Mesenchymal stem cell (in vitro differentiated cells and primary cell): ENCODE measurements at regions not wholly inside any gene's neighbourhood (a gene's known extent, or its start where the extent isn't known, plus 50 kb on each side); places are given as distances from the start of the nearest gene placed in this dataset.

Source experiments
- DNase-seq: peaks from one replicate; pipeline ENCODE4 v3.0.0-alpha.2; 2013
- H2AFZ ChIP-seq: one replicate; pipeline ENCODE4 v1.6.1; 2013; ENCODE audit warnings: low read depth, mild to moderate bottlenecking, control low read depth, inconsistent platforms, low read length, moderate library complexity
- H2AK5ac ChIP-seq: 2 replicates; pipeline ENCODE4 v1.6.1; 2013; ENCODE audit warnings: low read length, moderate library complexity, mild to moderate bottlenecking, inconsistent platforms; ENCODE audit not compliant: severe bottlenecking
- H2BK120ac ChIP-seq: one replicate; pipeline ENCODE4 v1.6.1; 2013; ENCODE audit warnings: low read depth, mild to moderate bottlenecking, inconsistent platforms, low read length, moderate library complexity
- H2BK12ac ChIP-seq, 2 experiments: one replicate each; pipeline ENCODE4 v1.6.1; 2013; ENCODE audit warnings: inconsistent platforms in 2 of 2, low read length in 2 of 2, mild to moderate bottlenecking in 2 of 2, moderate library complexity in 2 of 2, control low read depth in 1 of 2
- H2BK15ac ChIP-seq: one replicate; pipeline ENCODE4 v1.6.1; 2013; ENCODE audit warnings: mild to moderate bottlenecking, low read depth, inconsistent platforms; ENCODE audit not compliant: poor library complexity, severe bottlenecking
- H2BK5ac ChIP-seq: 2 replicates; pipeline ENCODE4 v1.6.1; 2013; ENCODE audit warnings: low read depth, mild to moderate bottlenecking, low read length, control low read depth, inconsistent platforms; ENCODE audit not compliant: poor library complexity, severe bottlenecking
- H3K14ac ChIP-seq, 2 experiments: one replicate each; pipeline ENCODE4 v1.6.1; 2013; ENCODE audit warnings: inconsistent platforms in 2 of 2, low read length in 2 of 2, control low read depth in 1 of 2, mild to moderate bottlenecking in 1 of 2, moderate library complexity in 1 of 2
- H3K18ac ChIP-seq, 2 experiments: one replicate each; pipeline ENCODE4 v1.6.1; 2013; ENCODE audit warnings: inconsistent platforms in 2 of 2, low read length in 2 of 2, control low read depth in 1 of 2, low read depth in 1 of 2, mild to moderate bottlenecking in 1 of 2
- H3K23ac ChIP-seq, 2 experiments: one replicate each; pipeline ENCODE4 v1.6.1; 2013; ENCODE audit warnings: inconsistent platforms in 2 of 2, low read length in 2 of 2, mild to moderate bottlenecking in 2 of 2, moderate library complexity in 2 of 2, control low read depth in 1 of 2
- H3K27ac ChIP-seq: 2 replicates; pipeline ENCODE4 v1.5.1; 2013; ENCODE audit warnings: mild to moderate bottlenecking, moderate library complexity, low read length, control low read depth, inconsistent platforms; ENCODE audit not compliant: poor library complexity, severe bottlenecking
- H3K27me3 ChIP-seq, 2 experiments: 2 replicates each; pipeline versions ENCODE4 v1.6.1 to v1.7.0; 2013; ENCODE audit warnings: low read length in 2 of 2, mild to moderate bottlenecking in 2 of 2, moderate library complexity in 2 of 2, control low read depth in 1 of 2, inconsistent platforms in 1 of 2; ENCODE audit not compliant: control insufficient read depth in 1 of 2, insufficient read depth in 1 of 2
- H3K36me3 ChIP-seq, 2 experiments: 2 replicates each; pipeline versions ENCODE4 v1.6.1 to v1.7.0; 2013; ENCODE audit warnings: low read length in 2 of 2, control low read depth in 1 of 2, inconsistent platforms in 1 of 2, low read depth in 1 of 2, mild to moderate bottlenecking in 1 of 2; ENCODE audit not compliant: insufficient read depth in 2 of 2, control insufficient read depth in 1 of 2
- H3K4ac ChIP-seq, 2 experiments: one replicate each; pipeline ENCODE4 v1.6.1; 2013; ENCODE audit warnings: inconsistent platforms in 2 of 2, low read length in 2 of 2, mild to moderate bottlenecking in 2 of 2, moderate library complexity in 2 of 2, control low read depth in 1 of 2, low read depth in 1 of 2
- H3K4me1 ChIP-seq: 2 replicates; pipeline ENCODE4 v1.6.1; 2013; ENCODE audit warnings: low read depth, low read length, control low read depth; ENCODE audit not compliant: control insufficient read depth, insufficient read depth
- H3K4me2 ChIP-seq: 2 replicates; pipeline ENCODE4 v1.6.1; 2013; ENCODE audit warnings: low read length, mild to moderate bottlenecking, inconsistent platforms; ENCODE audit not compliant: poor library complexity, severe bottlenecking
- H3K4me3 ChIP-seq, 2 experiments: 2 replicates each; pipeline versions ENCODE4 v1.5.1 to v1.7.0; 2013; ENCODE audit warnings: low read length in 2 of 2, mild to moderate bottlenecking in 2 of 2, control low read depth in 1 of 2, low read depth in 1 of 2; ENCODE audit not compliant: insufficient read depth in 1 of 2
- H3K79me1 ChIP-seq: replicated peaks from 2 replicates; pipeline ENCODE4 v1.6.1; 2013; ENCODE audit warnings: mild to moderate bottlenecking, control low read depth, low read length, inconsistent platforms; ENCODE audit not compliant: poor library complexity, severe bottlenecking
- H3K9ac ChIP-seq: 2 replicates; pipeline ENCODE4 v1.7.0; 2013; ENCODE audit warnings: mild to moderate bottlenecking, low read length, moderate library complexity
- H3K9me3 ChIP-seq: 2 replicates; pipeline ENCODE4 v1.7.0; 2013; ENCODE audit warnings: mild to moderate bottlenecking, low read length; ENCODE audit not compliant: control insufficient read depth
- H4K8ac ChIP-seq: one replicate; pipeline ENCODE4 v1.6.1; 2013; ENCODE audit warnings: inconsistent platforms, mild to moderate bottlenecking, low read length, moderate library complexity
- H4K91ac ChIP-seq: one replicate; pipeline ENCODE4 v1.6.1; 2013; ENCODE audit warnings: mild to moderate bottlenecking, low read length, inconsistent platforms
- WGBS: methylation state at CpG from one replicate; pipeline ENCODE4 v1.1.7; 2013; ENCODE audit warnings: mixed read lengths; 5-methylcytosine and 5-hydroxymethylcytosine counted together

GRCh38 chr5:123817267-123817666, 305.3 kb downstream of the CSNK1G3 start:
- Histone ChIP-seq H3K36me3 (no peaks in the 10 kb centered on the region), H4K8ac (no peak overlapping the region), H2BK15ac (no peak overlapping the region), H3K4me2 (no peak overlapping the region), H2BK12ac (no peak overlapping the region), H3K4me1 (peaks cover 1% of the 10 kb centered on the region), H3K18ac (no peak overlapping the region), H2BK120ac (no peak overlapping the region), H3K9ac (no peak overlapping the region), H2BK5ac (no peak overlapping the region), H2AFZ (no peak overlapping the region), H3K14ac (no peak overlapping the region), H3K27me3 (no peaks in the 10 kb centered on the region), H3K4ac (no peak overlapping the region), H4K91ac (no peak overlapping the region), H2AK5ac (no peak overlapping the region), H3K79me1 (no peaks in the 10 kb centered on the region), H3K23ac (no peak overlapping the region), H3K4me3 (no peak overlapping the region), H3K9me3 (no peaks in the 10 kb centered on the region), H3K27ac (no peak overlapping the region)
- DNase-seq = no peak
- WGBS = 98% methylated on average over 2 of the region's 2 CpGs

DNA sequence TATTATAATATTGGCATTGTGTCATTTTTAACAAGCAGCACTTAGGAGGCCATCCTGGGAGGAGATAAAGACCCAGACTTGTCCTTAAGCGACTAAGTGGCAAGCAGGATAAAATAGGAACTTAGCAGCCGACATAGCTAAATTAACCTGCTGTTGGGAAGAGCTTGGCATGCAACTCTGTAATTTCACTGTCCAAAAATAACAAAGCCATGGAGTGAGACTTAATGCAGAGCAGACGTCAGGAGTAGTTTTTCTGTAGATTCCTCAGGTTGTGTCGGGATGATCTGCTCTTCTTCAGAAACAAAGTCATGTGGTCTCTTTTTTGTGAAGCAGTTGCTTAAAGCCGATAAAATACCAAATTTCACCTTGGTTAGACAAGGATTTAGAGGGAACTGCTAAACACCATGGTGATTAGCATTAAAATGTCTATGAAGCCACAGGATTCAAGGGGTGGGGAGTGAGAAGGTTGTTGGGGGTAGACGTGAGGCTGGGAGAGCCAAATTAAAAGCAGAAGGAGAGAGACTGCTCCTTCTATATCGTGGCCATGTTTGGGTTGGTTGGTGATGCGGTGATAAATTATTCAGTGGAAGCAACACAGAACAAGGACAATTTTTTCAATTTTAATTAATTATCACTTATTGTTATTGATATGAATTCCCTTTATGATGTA, 303.0 kb downstream of the CSNK1G3 start:
- Histone ChIP-seq H3K4me3 (no peak overlapping the region), H3K27ac (peak overlapping the region; percentile 33), H4K8ac (no peak overlapping the region), H2BK15ac (no peak overlapping the region), H3K79me1 (no peaks in the 10 kb centered on the region), H3K18ac (peak overlapping the region in 1 of 2 experiments; percentile 29), H3K4me2 (peak overlapping the region; percentile 40), H3K9ac (no peak overlapping the region), H2BK5ac (no peak overlapping the region), H3K4me1 (peaks cover 4% of the 10 kb centered on the region), H2BK12ac (no peak overlapping the region), H2AFZ (no peak overlapping the region), H2BK120ac (no peak overlapping the region), H3K14ac (no peak overlapping the region), H3K4ac (no peak overlapping the region), H3K9me3 (no peaks in the 10 kb centered on the region), H3K23ac (no peak overlapping the region), H3K36me3 (no peaks in the 10 kb centered on the region), H3K27me3 (no peaks in the 10 kb centered on the region), H2AK5ac (peak overlapping the region; percentile 67), H4K91ac (no peak overlapping the region)
- DNase-seq = peak; percentile 29
- WGBS = 48% methylated on average over 6 of the region's 8 CpGs

- Histone ChIP-seq H3K4ac (peak overlapping the region in 1 of 2 experiments; percentile 61), H4K91ac (no peak overlapping the region), H3K9ac (no peak overlapping the region), H3K14ac (no peak overlapping the region), H2BK12ac (peak overlapping the region; percentile 28 to 68), H3K27ac (peak overlapping the region; percentile 58), H2AK5ac (no peak overlapping the region), H3K4me3 (no peak overlapping the region), H3K18ac (peak overlapping the region; percentile 45 to 67), H2AFZ (no peak overlapping the region), H3K4me1 (peaks cover 4% of the 10 kb centered on the region), H3K9me3 (no peaks in the 10 kb centered on the region), H3K36me3 (no peaks in the 10 kb centered on the region), H2BK120ac (no peak overlapping the region), H3K27me3 (no peaks in the 10 kb centered on the region), H3K23ac (no peak overlapping the region), H3K79me1 (no peaks in the 10 kb centered on the region), H2BK15ac (no peak overlapping the region), H2BK5ac (no peak overlapping the region), H4K8ac (peak overlapping the region; percentile 42), H3K4me2 (peak overlapping the region; percentile 44)
- DNase-seq = peak; percentile 88
- WGBS = 4% methylated on average over 5 of the region's 10 CpGs
Observed at GRCh38 chr5:123813937-123814624, 302.1 kb downstream of the CSNK1G3 start.

DNA sequence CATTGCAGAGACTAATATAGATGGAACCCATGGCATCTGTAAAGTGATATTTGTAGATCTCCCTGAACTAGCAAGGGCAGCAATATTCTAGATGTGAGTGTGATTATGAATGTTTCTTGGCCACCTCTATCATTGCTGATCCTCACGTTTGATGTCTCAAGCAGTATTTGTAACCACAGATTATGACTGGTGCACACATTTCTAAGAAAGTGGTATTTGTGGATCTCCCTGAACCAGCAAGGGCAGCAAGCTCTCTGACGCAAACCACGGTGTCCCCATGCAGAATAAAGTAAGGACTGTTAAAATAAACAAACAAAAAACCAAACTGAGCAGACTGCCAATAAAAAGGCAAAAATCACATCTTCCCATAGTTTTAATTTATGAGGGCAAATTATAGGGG, 301.3 kb downstream of the CSNK1G3 start:
- no peak overlapping the region for H4K91ac ChIP-seq
- no peaks in the 10 kb centered on the region for H3K79me1 ChIP-seq
- H3K9me3 ChIP-seq = no peaks in the 10 kb centered on the region
- no peaks in the 10 kb centered on the region for H3K36me3 ChIP-seq
- H2BK5ac ChIP-seq = no peak overlapping the region
- H3K27ac ChIP-seq = no peak overlapping the region
- no peaks in the 10 kb centered on the region for H3K27me3 ChIP-seq
- H2BK12ac ChIP-seq = peak overlapping the region in 1 of 2 experiments; percentile 54
- H4K8ac ChIP-seq = no peak overlapping the region
- peaks cover 4% of the 10 kb centered on the region for H3K4me1 ChIP-seq
- no peak overlapping the region for H2BK120ac ChIP-seq
- H3K4me3 ChIP-seq = no peak overlapping the region
- no peak overlapping the region for H2BK15ac ChIP-seq
- 35% methylated on average over 3 of the region's 3 CpGs for WGBS
- peak; percentile 26 for DNase-seq
- H2AK5ac ChIP-seq = no peak overlapping the region
- H3K18ac ChIP-seq = no peak overlapping the region
- H3K9ac ChIP-seq = no peak overlapping the region
- no peak overlapping the region for H3K4ac ChIP-seq
- no peak overlapping the region for H3K4me2 ChIP-seq
- H2AFZ ChIP-seq = no peak overlapping the region
- H3K14ac ChIP-seq = no peak overlapping the region
- no peak overlapping the region for H3K23ac ChIP-seq
